ENCODE measurements at regions not wholly inside any gene's neighbourhood (a gene's known extent, or its start where the extent isn't known, plus 50 kb on each side); places are given as distances from the start of the nearest gene placed in this dataset.

DNA sequence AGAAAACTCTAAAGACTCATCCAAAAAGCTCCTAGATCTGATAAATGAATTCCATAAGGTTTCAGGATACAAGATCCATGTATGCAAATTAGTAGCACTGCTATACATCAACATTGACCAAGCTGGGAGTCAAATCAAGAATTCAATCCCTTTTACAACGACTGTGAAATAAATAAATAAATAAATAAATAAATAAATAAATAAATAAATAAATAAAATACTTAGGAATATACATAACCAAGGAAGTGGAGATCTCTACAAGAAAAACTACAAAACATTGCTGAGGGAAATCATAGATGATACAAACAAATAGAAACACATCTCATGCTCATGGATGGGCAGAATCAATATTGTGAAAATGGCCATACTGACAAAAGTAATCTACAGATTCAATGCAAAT is 132.0 kb upstream of the NRSN1 start:
- no peak for TF ChIP-seq EZH2phosphoT487 (IDR thresholded peaks at IDR 0.05; ENCODE audit: low read depth)
- no peak for TF ChIP-seq CTCF (IDR thresholded peaks at IDR 0.05; ENCODE audit: low read depth, low read length)
- no peak overlapping the region for H3K9ac ChIP-seq (ENCODE audit: low read length)
- no peak overlapping the region for H3K4me3 ChIP-seq (ENCODE audit: low read length)
- no peaks in the 10 kb centered on the region for H3K9me3 ChIP-seq (ENCODE audit: insufficient read depth, low read length)
- no peaks in the 10 kb centered on the region for H3K4me1 ChIP-seq (ENCODE audit: low read length)
- no peaks in the 10 kb centered on the region for H3K27me3 ChIP-seq (ENCODE audit: low read depth, low read length)
- H3K27ac ChIP-seq (ENCODE audit: low read length) = no peak overlapping the region
- no peak overlapping the region for H2AFZ ChIP-seq (ENCODE audit: low read depth, low read length)
- no peak overlapping the region for H3K4me2 ChIP-seq (ENCODE audit: low read length)
- no peaks in the 10 kb centered on the region for H4K20me1 ChIP-seq (ENCODE audit: insufficient read depth, low read length)
- H3K36me3 ChIP-seq (replicated peaks; ENCODE audit: low read depth, low read length) = no peaks in the 10 kb centered on the region
- H3K79me2 ChIP-seq (ENCODE audit: low read length) = no peaks in the 10 kb centered on the region

GRCh38 chr6:24004062-24004461 is 122.0 kb upstream of the NRSN1 start:
- no peak overlapping the region; the same call in 1 of the 2 replicates for H3K27ac ChIP-seq (ENCODE audit: low read length)
- no peak overlapping the region for H3K4me3 ChIP-seq (ENCODE audit: low read length)
- H4K20me1 ChIP-seq (ENCODE audit: insufficient read depth, low read length) = no peaks in the 10 kb centered on the region
- peaks cover 13% of the 10 kb centered on the region for H3K4me1 ChIP-seq (ENCODE audit: low read length)
- TF ChIP-seq CTCF (IDR thresholded peaks at IDR 0.05; ENCODE audit: low read depth, low read length) = no peak
- no peak for TF ChIP-seq EZH2phosphoT487 (IDR thresholded peaks at IDR 0.05; ENCODE audit: low read depth)
- no peaks in the 10 kb centered on the region for H3K9me3 ChIP-seq (ENCODE audit: insufficient read depth, low read length)
- 0 out of 2 replicates have a peak overlapping the region, but pooled peaks have one; percentile 54 for H2AFZ ChIP-seq (ENCODE audit: low read depth, low read length)
- H3K4me2 ChIP-seq (ENCODE audit: low read length) = peak overlapping the region; percentile 37
- H3K9ac ChIP-seq (ENCODE audit: low read length) = no peak overlapping the region
- H3K27me3 ChIP-seq (ENCODE audit: low read depth, low read length) = no peaks in the 10 kb centered on the region
- H3K36me3 ChIP-seq (replicated peaks; ENCODE audit: low read depth, low read length) = no peaks in the 10 kb centered on the region
- H3K79me2 ChIP-seq (ENCODE audit: low read length) = no peaks in the 10 kb centered on the region

- Histone ChIP-seq H3K4me2 (ENCODE audit: low read length) (no peak overlapping the region), H2AFZ (ENCODE audit: low read depth, low read length) (no peak overlapping the region; the same call in 1 of the 2 replicates), H3K27ac (ENCODE audit: low read length) (no peak overlapping the region), H3K9me3 (ENCODE audit: insufficient read depth, low read length) (no peaks in the 10 kb centered on the region), H3K9ac (ENCODE audit: low read length) (no peak overlapping the region), H3K4me1 (ENCODE audit: low read length) (peaks cover 13% of the 10 kb centered on the region), H4K20me1 (ENCODE audit: insufficient read depth, low read length) (no peaks in the 10 kb centered on the region), H3K36me3 (replicated peaks; ENCODE audit: low read depth, low read length) (no peaks in the 10 kb centered on the region), H3K27me3 (ENCODE audit: low read depth, low read length) (no peaks in the 10 kb centered on the region), H3K4me3 (ENCODE audit: low read length) (no peak overlapping the region), H3K79me2 (ENCODE audit: low read length) (no peaks in the 10 kb centered on the region)
- no peak for TF ChIP-seq CTCF (IDR thresholded peaks at IDR 0.05; ENCODE audit: low read depth, low read length)
- TF ChIP-seq EZH2phosphoT487 (IDR thresholded peaks at IDR 0.05; ENCODE audit: low read depth) = no peak
Measured at GRCh38 chr6:24004659-24005058, 121.4 kb upstream of the NRSN1 start.

- H2AFZ ChIP-seq (ENCODE audit: low read depth, low read length) = no peak overlapping the region
- no peaks in the 10 kb centered on the region for H3K9me3 ChIP-seq (ENCODE audit: insufficient read depth, low read length)
- H4K20me1 ChIP-seq (ENCODE audit: insufficient read depth, low read length) = no peaks in the 10 kb centered on the region
- H3K4me1 ChIP-seq (ENCODE audit: low read length) = peaks cover 13% of the 10 kb centered on the region
- H3K36me3 ChIP-seq (replicated peaks; ENCODE audit: low read depth, low read length) = no peaks in the 10 kb centered on the region
- TF ChIP-seq EZH2phosphoT487 (IDR thresholded peaks at IDR 0.05; ENCODE audit: low read depth) = no peak
- TF ChIP-seq CTCF (IDR thresholded peaks at IDR 0.05; ENCODE audit: low read depth, low read length) = no peak
- H3K4me2 ChIP-seq (ENCODE audit: low read length) = no peak overlapping the region
- H3K27ac ChIP-seq (ENCODE audit: low read length) = no peak overlapping the region
- H3K4me3 ChIP-seq (ENCODE audit: low read length) = no peak overlapping the region
- H3K79me2 ChIP-seq (ENCODE audit: low read length) = no peaks in the 10 kb centered on the region
- H3K9ac ChIP-seq (ENCODE audit: low read length) = no peak overlapping the region
- H3K27me3 ChIP-seq (ENCODE audit: low read depth, low read length) = no peaks in the 10 kb centered on the region
Measured at GRCh38 chr6:24006254-24006653, 119.8 kb upstream of the NRSN1 start.

All from OCI-LY3 (cell line).